ENCODE measurements at regions not wholly inside any gene's neighbourhood (a gene's known extent, or its start where the extent isn't known, plus 50 kb on each side); places are given as distances from the start of the nearest gene placed in this dataset.

- TF ChIP-seq POLR2A (IDR thresholded peaks at IDR 0.05) (no peak), CTCF (IDR thresholded peaks at IDR 0.05) (no peak)
- Histone ChIP-seq H3K4me1 (peaks cover 0 to 20% (median 6%) of the 10 kb centered on the region in 3 donors), H3K4me3 (no peak overlapping the region), H3K9me3 (no peaks in the 10 kb centered on the region), H3K36me3 (no peaks in the 10 kb centered on the region), H3K27me3 (peaks cover 0 to 44% (median 0%) of the 10 kb centered on the region in 4 donors), H3K27ac (no peak overlapping the region)
- WGBS, 2 donors, result 66 to 71% methylated on average over 8 of the region's 8 CpGs
- DNase-seq, result no peak
- intact Hi-C loops (cut with DNase I), result loop anchor here (10.0 kb wide), 1 partner anchor 100 kb away; no protein-coding TSS in a partner anchor
Observed at GRCh38 chr11:123304828-123305466, 109.9 kb upstream of the CLMP start.

GRCh38 chr11:123303924-123304323 is 108.9 kb upstream of the CLMP start:
- 57 to 89% methylated on average over 3 to 6 of the region's 6 CpGs for WGBS, 2 donors
- intact Hi-C loops (cut with DNase I), result loop anchor here (10.0 kb wide), 1 partner anchor 101 kb away; no protein-coding TSS in a partner anchor
- no peaks in the 10 kb centered on the region for H3K9me3 ChIP-seq

GRCh38 chr11:123302751-123303195 is 107.7 kb upstream of the CLMP start:
- Histone ChIP-seq H3K9me3 (no peaks in the 10 kb centered on the region), H3K27ac (no peak overlapping the region), H3K4me1 (peaks cover 0 to 20% (median 6%) of the 10 kb centered on the region in 3 donors), H3K27me3 (peaks cover 0 to 63% (median 0%) of the 10 kb centered on the region in 4 donors), H3K36me3 (no peaks in the 10 kb centered on the region), H3K4me3 (no peak overlapping the region)
- 45 to 63% methylated on average over 8 of the region's 8 CpGs for WGBS, 2 donors
- intact Hi-C loops (cut with DNase I), result loop anchor here (10.0 kb wide), 1 partner anchor 102 kb away; no protein-coding TSS in a partner anchor
- no peak for TF ChIP-seq CTCF (IDR thresholded peaks at IDR 0.05)
- no peak for TF ChIP-seq POLR2A (IDR thresholded peaks at IDR 0.05)
- no peak for DNase-seq

More at GRCh38 chr11:123303924-123304323, 108.9 kb upstream of the CLMP start:
- Histone ChIP-seq H3K4me1 (peaks cover 0 to 20% (median 6%) of the 10 kb centered on the region in 3 donors), H3K36me3 (no peaks in the 10 kb centered on the region), H3K27ac (no peak overlapping the region), H3K27me3 (peaks cover 0 to 55% (median 0%) of the 10 kb centered on the region in 4 donors), H3K4me3 (no peak overlapping the region)
- TF ChIP-seq POLR2A (IDR thresholded peaks at IDR 0.05), result no peak
- no peak for TF ChIP-seq CTCF (IDR thresholded peaks at IDR 0.05)
- no peak for DNase-seq

- no peak overlapping the region for H3K27ac ChIP-seq
- H3K4me3 ChIP-seq, result peak overlapping the region; percentile 8 to 72 (median 36)
- intact Hi-C loops (cut with DNase I), result loop anchor here (2.0 to 10.0 kb wide), 2 partner anchors 103 to 179 kb away; no protein-coding TSS in a partner anchor
- no peaks in the 10 kb centered on the region for H3K36me3 ChIP-seq
- peaks cover 0 to 69% (median 0%) of the 10 kb centered on the region in 4 donors for H3K27me3 ChIP-seq
- no peak for DNase-seq
- WGBS, 2 donors, result 13 to 64% methylated on average over 9 to 12 of the region's 56 CpGs
- H3K4me1 ChIP-seq, result peaks cover 0 to 20% (median 6%) of the 10 kb centered on the region in 3 donors
- TF ChIP-seq CTCF (IDR thresholded peaks at IDR 0.05), result peak; percentile 56 to 89 (median 85)
- no peak for TF ChIP-seq POLR2A (IDR thresholded peaks at IDR 0.05)
- no peaks in the 10 kb centered on the region for H3K9me3 ChIP-seq
Observed at GRCh38 chr11:123301696-123302400, 106.8 kb upstream of the CLMP start.

All from esophagus squamous epithelium (tissue), 5 donors.